ENCODE measurements at regions not wholly inside any gene's neighbourhood (a gene's known extent, or its start where the extent isn't known, plus 50 kb on each side); places are given as distances from the start of the nearest gene placed in this dataset.

DNA sequence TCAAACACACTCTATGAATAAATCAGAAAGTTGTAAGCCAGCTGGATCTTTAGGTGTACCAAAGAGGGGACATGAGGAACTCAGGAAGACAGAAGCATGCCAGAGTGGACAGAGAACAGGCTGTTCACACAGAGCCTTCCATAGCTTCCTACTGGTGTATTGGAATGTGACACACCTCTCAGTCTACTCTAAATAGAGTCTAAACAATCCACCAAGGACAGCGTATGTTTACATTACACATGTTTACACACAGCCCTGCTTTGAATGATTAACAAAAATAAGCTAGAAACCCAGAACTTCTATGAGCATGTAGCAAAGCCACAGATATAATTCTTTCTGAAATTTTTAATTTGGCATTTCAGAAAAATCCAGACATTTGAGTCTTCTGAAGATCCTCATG is 1279.0 kb upstream of the CDH8 start:
- no peaks in the 10 kb centered on the region for H3K4me1 ChIP-seq (ENCODE audit: control insufficient read depth, extremely low read depth, insufficient read depth, low read length)
- H3K9ac ChIP-seq (ENCODE audit: control insufficient read depth, extremely low read depth, insufficient read depth, low read length): no peak overlapping the region
- DNase-seq (ENCODE audit: low read depth, low spot score): no peak
- H3K4me2 ChIP-seq (ENCODE audit: control insufficient read depth, extremely low read depth, insufficient read depth, low read depth, low read length): no peak overlapping the region
- H3K27ac ChIP-seq (ENCODE audit: control insufficient read depth, insufficient read depth, low read length): no peak overlapping the region
- no peak for FAIRE-seq
- no peak overlapping the region for H2AFZ ChIP-seq (ENCODE audit: control insufficient read depth, low read length)
- dilution Hi-C loops (cut with MboI; ENCODE audit: extremely low pct_ligation_motif_present, low sequenced_read_pairs): no loop called here
- no peaks in the 10 kb centered on the region for H4K20me1 ChIP-seq (ENCODE audit: control insufficient read depth, extremely low read depth, insufficient read depth, low read length)
- H3K36me3 ChIP-seq (ENCODE audit: control insufficient read depth in 2 of 2, extremely low read depth in 1 of 2, insufficient read depth in 2 of 2, low read length in 2 of 2): no peaks in the 10 kb centered on the region
- H3K79me2 ChIP-seq (ENCODE audit: control insufficient read depth, insufficient read depth, low read length): no peaks in the 10 kb centered on the region
- H3K9me1 ChIP-seq (ENCODE audit: control insufficient read depth, extremely low read depth, insufficient read depth, low read length): no peaks in the 10 kb centered on the region
- TF ChIP-seq, protein P1, sequence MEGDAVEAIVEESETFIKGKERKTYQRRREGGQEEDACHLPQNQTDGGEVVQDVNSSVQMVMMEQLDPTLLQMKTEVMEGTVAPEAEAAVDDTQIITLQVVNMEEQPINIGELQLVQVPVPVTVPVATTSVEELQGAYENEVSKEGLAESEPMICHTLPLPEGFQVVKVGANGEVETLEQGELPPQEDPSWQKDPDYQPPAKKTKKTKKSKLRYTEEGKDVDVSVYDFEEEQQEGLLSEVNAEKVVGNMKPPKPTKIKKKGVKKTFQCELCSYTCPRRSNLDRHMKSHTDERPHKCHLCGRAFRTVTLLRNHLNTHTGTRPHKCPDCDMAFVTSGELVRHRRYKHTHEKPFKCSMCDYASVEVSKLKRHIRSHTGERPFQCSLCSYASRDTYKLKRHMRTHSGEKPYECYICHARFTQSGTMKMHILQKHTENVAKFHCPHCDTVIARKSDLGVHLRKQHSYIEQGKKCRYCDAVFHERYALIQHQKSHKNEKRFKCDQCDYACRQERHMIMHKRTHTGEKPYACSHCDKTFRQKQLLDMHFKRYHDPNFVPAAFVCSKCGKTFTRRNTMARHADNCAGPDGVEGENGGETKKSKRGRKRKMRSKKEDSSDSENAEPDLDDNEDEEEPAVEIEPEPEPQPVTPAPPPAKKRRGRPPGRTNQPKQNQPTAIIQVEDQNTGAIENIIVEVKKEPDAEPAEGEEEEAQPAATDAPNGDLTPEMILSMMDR (optimal IDR thresholded peaks at IDR 0.05 in 1 of 3, IDR thresholded peaks at IDR 0.05 in 1 of 3, conservative IDR thresholded peaks at IDR 0.05 in 1 of 3; ENCODE audit: extremely low read depth in 1 of 3, insufficient read depth in 2 of 3, low read length in 3 of 3): no peak
- TF ChIP-seq EZH2 (IDR thresholded peaks at IDR 0.05; ENCODE audit: low read length): no peak
- no peaks in the 10 kb centered on the region for H3K27me3 ChIP-seq (ENCODE audit: control insufficient read depth, extremely low read depth, insufficient read depth, low read length)
- H3K9me3 ChIP-seq (ENCODE audit: control insufficient read depth, low read depth, low read length): no peaks in the 10 kb centered on the region
- H3K4me3 ChIP-seq (ENCODE audit: control insufficient read depth in 2 of 3, extremely low read depth in 1 of 3, insufficient read depth in 2 of 3, low read depth in 1 of 3, low read length in 3 of 3): no peak overlapping the region

DNA sequence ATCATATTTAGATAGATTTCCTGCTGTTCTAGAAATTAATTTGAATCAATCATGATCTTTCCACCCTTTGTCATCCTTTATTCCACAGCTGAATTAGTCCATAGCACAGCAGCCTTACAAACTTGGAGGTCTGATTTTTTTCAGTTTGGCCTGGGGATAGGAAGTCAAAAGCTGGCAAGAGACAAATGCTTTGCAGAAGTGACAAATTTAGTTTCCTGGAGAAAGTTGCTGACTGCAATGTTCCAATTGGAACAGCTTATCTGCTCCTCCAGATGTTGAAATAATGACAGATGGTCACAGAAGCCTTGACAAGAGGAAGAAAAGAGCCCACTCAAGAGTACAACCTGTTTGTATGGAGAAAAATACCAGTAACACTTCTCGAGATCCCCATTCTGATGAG is 1276.1 kb upstream of the CDH8 start:
- dilution Hi-C loops (cut with MboI; ENCODE audit: extremely low pct_ligation_motif_present, low sequenced_read_pairs): no loop called here
- H3K27me3 ChIP-seq (ENCODE audit: control insufficient read depth, extremely low read depth, insufficient read depth, low read length): no peaks in the 10 kb centered on the region

More for the DNA sequence above, 1276.1 kb upstream of the CDH8 start:
- H3K4me3 ChIP-seq (ENCODE audit: control insufficient read depth in 2 of 3, extremely low read depth in 1 of 3, insufficient read depth in 2 of 3, low read depth in 1 of 3, low read length in 3 of 3): no peak overlapping the region
- H3K9me3 ChIP-seq (ENCODE audit: control insufficient read depth, low read depth, low read length): no peaks in the 10 kb centered on the region
- no peak overlapping the region for H3K9ac ChIP-seq (ENCODE audit: control insufficient read depth, extremely low read depth, insufficient read depth, low read length)
- TF ChIP-seq, protein P1 (optimal IDR thresholded peaks at IDR 0.05 in 1 of 3, IDR thresholded peaks at IDR 0.05 in 1 of 3, conservative IDR thresholded peaks at IDR 0.05 in 1 of 3; ENCODE audit: extremely low read depth in 1 of 3, insufficient read depth in 2 of 3, low read length in 3 of 3): no peak
- no peak for TF ChIP-seq EZH2 (IDR thresholded peaks at IDR 0.05; ENCODE audit: low read length)
- no peaks in the 10 kb centered on the region for H3K4me1 ChIP-seq (ENCODE audit: control insufficient read depth, extremely low read depth, insufficient read depth, low read length)
- H2AFZ ChIP-seq (ENCODE audit: control insufficient read depth, low read length): no peak overlapping the region
- H4K20me1 ChIP-seq (ENCODE audit: control insufficient read depth, extremely low read depth, insufficient read depth, low read length): no peaks in the 10 kb centered on the region
- no peak overlapping the region for H3K27ac ChIP-seq (ENCODE audit: control insufficient read depth, insufficient read depth, low read length)
- no peaks in the 10 kb centered on the region for H3K79me2 ChIP-seq (ENCODE audit: control insufficient read depth, insufficient read depth, low read length)
- H3K4me2 ChIP-seq (ENCODE audit: control insufficient read depth, extremely low read depth, insufficient read depth, low read depth, low read length): no peak overlapping the region
- no peaks in the 10 kb centered on the region for H3K9me1 ChIP-seq (ENCODE audit: control insufficient read depth, extremely low read depth, insufficient read depth, low read length)
- H3K36me3 ChIP-seq (ENCODE audit: control insufficient read depth in 2 of 2, extremely low read depth in 1 of 2, insufficient read depth in 2 of 2, low read length in 2 of 2): no peaks in the 10 kb centered on the region
- DNase-seq (ENCODE audit: low read depth, low spot score) (no peak), FAIRE-seq (no peak)

Measured in keratinocyte (primary cell).